GM12864 (cell line): ENCODE measurements at regions not wholly inside any gene's neighbourhood (a gene's known extent, or its start where the extent isn't known, plus 50 kb on each side); places are given as distances from the start of the nearest gene placed in this dataset.

Source experiments
- DNase-seq: peaks from one replicate; pipeline ENCODE4 v3.0.0-alpha.2; 2011; ENCODE audit warnings: low read depth
- H3K4me3 ChIP-seq: 2 replicates; pipeline ENCODE4 v1.5.1; 2011; ENCODE audit warnings: mild to moderate bottlenecking, low read depth, low read length, control low read depth
- CTCF ChIP-seq: IDR thresholded peaks from 2 replicates; pipeline ENCODE4 v1.5.1; 2011; ENCODE audit warnings: low read depth, mild to moderate bottlenecking, moderate library complexity, low read length, control low read depth, inconsistent platforms; ENCODE audit errors: missing control alignments

- no peak for DNase-seq
- no peak overlapping the region for H3K4me3 ChIP-seq
- peak; percentile 22 for TF ChIP-seq CTCF
Measured at GRCh38 chr2:171225302-171225980, 64.7 kb upstream of the TLK1 start.

- H3K4me3 ChIP-seq = no peak overlapping the region
- no peak for TF ChIP-seq CTCF
- DNase-seq = no peak
Measured at GRCh38 chr2:171217330-171217729, 56.6 kb upstream of the TLK1 start.

DNA sequence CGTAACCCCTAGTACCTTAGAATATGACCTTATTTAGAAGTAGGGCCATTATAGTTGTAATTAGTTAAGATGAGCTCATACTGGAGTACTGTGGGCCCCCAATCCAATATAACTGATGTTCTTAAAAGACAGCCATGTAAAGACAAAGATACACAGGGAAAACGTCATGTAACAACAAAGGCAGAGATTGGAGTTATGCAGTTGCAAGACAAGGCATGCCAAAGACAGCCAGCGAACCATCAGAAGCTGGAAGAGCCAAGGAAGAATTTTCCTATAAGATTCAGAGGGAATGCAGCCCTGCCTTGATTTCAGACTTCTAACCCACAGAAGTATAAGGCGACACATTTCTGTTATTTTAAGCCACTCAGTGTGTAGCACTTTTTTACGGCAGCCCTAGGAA is 55.9 kb upstream of the TLK1 start:
- DNase-seq = no peak
- H3K4me3 ChIP-seq = no peak overlapping the region
- no peak for TF ChIP-seq CTCF

DNA sequence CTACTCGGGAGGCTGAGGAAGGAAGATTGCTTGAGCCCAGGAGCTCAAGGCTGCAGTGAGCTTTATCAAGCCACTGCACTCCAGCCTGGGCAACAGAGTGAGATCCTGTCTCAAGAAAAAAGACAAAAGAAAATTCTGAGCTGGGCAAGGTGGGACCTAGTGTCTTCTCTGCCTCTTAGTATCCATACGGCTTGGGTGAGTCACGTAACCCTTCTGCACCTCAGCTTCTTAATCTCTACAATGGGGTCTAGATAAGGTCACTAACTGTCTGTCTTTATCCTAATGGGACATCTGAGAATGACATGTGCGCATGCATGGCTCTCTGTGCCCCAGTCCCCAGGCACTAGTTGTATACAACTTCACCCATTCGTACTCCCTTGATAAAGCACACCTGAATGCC is 53.4 kb upstream of the TLK1 start:
- DNase-seq = no peak
- no peak overlapping the region for H3K4me3 ChIP-seq
- no peak for TF ChIP-seq CTCF

- peak; percentile 53 for DNase-seq
- H3K4me3 ChIP-seq = peak overlapping the region; percentile 3; the same call in 1 of the 2 replicates
- no peak for TF ChIP-seq CTCF
Measured at GRCh38 chr2:171210864-171211431, 50.3 kb upstream of the TLK1 start.
